GDM1 (cell line): ENCODE measurements at regions not wholly inside any gene's neighbourhood (a gene's known extent, or its start where the extent isn't known, plus 50 kb on each side); places are given as distances from the start of the nearest gene placed in this dataset.
"Not testable (repeated sequence)": the region's sequence is repeated elsewhere in the genome, so short reads cannot be mapped to it uniquely, and the experiment has no call there.

Source experiments
- DNase-seq: peaks from one replicate; lab custom pipeline; 2025; lab: John Stamatoyannopoulos, UW

DNA sequence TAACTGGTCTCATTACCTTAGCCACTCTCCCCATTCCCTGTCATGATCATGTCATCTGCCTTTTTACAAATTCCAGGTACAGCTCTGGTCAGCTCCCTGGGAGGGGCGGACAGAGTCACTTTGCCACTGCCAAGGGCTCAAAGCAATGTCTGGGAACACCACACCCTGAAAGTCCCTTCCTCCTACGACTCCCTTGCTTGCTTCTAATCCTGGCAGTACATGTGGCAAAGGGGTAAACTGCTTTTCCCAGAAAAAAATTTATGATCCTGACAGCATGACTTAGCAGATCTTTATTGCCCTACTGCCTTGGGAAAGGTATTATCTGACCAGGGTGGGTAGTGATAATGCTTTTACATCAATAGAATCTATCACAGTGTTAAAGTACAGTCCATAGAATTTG lies 376.0 kb upstream of the PDE3A start:
- no peak for DNase-seq

DNA sequence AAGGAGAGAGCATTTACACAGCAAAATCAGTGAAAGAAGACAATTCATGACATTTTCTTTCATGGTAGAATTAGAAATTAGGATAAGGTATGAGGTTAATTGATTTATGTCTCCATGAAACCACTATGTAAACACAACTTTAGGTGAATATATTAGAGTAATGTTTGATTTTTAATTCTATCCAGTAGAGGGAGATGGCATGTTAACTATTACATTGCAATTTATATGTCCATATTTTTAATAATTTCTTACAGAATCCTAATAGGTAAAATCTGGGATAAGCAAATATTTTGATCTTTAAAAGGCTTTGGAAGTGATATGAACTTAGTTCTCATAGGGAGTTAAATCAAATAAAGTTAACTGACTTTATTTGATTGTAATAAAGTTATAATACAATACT lies 373.4 kb upstream of the PDE3A start:
- no peak for DNase-seq

DNA sequence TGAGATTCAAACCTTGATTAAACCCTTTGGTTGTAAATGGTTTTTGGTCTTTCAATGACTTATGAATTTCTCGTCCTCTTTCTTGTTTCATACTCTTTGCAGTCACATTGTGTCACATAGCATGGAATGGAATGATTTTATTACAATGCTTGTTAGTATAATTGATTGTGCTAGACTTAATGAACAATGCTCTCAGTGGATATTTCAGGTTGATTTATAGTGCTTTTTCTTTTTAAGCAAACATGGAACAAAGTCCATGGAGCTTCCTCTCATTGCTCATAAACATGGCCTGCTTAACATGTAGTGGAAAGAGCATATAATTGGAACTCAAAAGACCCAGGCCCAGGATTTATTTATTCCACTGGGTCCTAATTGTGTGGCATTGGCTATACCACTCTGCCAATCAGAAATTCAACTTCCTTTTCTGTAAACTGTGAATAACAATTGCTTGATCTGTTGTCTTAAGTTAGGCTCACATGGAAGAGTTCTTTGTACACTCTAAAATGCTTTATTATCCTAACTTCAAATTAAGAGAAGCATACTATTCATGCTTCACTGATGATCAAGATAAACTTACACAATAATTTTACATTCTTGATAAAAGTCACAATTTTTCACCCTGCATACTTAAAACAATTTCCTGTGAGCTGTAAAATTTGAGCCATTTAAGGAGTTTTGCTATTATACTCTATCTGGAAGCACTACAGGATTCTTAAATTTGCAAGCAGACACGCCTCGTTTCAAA lies 370.5 kb upstream of the PDE3A start:
- DNase-seq: no peak

DNA sequence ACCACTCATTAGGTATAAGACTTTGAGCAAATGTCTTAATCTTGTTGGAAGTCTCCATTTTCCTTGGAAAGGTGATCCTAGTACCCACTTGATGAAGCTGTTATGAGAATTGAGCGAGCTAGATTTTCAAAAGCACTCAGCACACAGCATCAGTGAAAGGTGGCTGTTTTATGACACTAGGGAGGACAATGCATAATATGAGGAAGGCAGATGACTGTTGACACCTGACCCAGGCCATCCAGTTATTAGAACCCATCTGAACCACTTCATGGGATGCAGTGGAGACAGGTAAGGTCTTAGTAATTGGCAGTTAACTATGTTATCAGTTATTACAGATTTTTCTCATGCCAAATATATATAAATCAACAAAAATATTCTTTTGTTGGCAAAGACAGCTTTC lies 369.9 kb upstream of the PDE3A start:
- DNase-seq: no peak

DNA sequence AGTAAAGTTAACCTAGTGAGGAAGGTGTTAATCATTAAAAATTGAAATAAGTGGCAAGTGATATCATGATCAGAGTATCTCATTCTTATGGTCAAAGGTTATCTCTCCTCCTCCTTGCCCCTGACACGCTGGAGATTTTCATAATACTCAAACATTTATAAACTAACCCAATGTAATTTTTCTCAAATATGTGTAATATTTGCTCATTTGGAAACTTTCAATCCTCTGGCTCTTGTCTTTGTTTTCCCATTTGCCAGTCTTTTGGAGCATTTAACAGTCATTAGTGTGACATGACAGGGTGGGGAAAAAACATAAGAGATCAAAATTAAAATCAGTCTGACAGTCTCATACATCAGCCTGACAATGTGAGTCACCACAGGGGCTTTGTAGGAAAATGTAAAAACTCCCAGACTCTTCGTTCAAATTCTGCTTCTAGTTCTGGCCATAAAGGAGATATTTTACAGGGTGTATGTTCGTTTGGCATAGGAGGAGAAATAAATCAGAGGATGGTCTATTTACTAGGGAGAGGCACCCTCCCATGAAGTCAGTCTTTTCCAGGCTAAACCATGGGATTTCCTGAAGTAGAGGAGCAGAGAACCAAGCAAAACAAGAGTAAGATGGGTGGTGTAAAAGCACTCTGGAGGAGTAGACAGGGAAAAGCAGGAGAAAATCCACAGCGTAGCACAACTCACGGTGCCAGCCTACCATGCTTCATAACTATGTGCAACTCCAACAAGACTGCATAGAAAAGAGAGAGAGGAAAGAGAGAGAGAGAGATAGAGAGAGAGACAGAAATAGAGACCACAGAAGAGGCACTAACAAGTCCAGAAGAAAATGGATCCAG lies 369.2 kb upstream of the PDE3A start:
- DNase-seq: no peak

DNA sequence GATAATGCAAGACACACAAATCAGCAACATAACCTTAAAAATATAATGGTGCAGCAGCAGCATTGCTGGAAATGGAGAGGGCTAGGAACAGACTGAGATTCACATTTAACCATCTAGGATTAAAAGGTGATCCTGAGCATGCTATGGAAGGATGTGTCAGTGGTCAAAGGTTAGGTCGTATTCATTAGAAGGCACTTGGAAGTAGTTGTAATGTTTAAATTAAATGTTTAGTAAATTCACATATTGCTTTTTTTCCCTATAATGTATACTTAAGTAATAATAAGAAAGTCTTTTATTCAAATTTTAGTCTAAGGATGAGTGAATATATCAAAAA lies 368.6 kb upstream of the PDE3A start:
- no peak for DNase-seq

DNA sequence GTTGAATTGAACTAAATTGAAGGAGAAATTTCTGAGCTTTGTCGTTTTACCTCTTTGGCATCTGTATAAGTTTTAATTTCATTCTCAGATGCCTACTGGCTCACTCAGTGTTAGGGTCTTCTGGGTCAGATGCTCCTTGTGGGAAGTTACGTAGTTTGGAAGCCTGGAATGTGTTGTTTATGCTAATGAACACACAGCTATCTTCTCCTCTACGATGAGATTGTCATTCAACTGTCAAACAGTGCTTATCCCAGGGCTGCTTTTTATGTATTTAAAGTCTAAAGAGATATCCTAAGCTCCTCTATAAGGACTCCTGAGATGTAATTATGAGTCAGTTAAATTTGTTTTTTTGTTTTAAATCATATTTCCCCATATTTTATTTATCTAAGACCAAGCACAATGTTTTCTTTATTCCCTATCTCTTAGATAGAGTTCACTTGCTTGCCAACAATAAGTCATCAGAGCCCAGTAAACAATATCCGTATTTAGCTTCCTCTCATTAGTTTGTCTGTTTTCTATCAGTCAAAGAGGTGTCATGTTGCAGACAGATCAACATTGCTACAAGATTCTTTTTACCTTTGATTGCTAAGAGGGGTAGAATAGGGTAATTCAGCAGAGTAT lies 368.0 kb upstream of the PDE3A start:
- DNase-seq: no peak

DNA sequence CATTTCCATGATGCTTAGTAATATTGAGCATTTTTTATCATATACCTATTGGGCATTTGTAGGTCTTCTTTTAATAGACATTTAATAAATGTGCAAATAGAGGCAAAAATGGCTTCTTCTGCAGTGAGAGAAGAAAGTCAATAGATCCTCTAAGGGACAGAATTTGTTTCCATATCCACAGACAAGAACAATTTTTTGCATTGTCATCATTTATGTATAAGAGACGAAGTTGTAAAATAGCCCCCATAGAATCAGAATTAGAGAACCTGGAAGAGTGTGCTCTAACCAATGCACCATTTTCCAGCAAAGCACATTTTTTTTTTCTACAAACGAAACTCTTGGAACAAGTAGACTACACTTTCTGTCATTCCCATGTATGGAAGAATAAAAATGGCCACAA lies 365.1 kb upstream of the PDE3A start:
- DNase-seq: no peak

DNA sequence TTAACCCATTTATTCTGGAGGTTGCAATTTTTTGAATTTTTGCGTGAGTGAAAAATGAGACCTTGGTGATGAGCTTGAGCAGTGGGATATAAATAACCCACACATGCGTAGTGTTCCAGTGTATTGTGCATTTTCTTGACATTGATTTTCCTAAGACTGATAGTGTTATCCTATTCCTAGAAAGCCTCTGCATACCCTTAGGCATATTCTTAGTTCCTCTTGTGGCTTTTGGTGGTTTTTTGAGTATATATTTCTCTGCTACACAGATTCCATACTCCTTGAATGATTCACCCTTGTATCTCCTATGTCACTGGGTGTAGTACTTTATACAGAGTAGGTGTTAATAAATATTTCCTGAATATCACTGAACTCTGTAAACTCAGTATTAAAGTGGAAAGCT lies 363.4 kb upstream of the PDE3A start:
- no peak for DNase-seq

DNA sequence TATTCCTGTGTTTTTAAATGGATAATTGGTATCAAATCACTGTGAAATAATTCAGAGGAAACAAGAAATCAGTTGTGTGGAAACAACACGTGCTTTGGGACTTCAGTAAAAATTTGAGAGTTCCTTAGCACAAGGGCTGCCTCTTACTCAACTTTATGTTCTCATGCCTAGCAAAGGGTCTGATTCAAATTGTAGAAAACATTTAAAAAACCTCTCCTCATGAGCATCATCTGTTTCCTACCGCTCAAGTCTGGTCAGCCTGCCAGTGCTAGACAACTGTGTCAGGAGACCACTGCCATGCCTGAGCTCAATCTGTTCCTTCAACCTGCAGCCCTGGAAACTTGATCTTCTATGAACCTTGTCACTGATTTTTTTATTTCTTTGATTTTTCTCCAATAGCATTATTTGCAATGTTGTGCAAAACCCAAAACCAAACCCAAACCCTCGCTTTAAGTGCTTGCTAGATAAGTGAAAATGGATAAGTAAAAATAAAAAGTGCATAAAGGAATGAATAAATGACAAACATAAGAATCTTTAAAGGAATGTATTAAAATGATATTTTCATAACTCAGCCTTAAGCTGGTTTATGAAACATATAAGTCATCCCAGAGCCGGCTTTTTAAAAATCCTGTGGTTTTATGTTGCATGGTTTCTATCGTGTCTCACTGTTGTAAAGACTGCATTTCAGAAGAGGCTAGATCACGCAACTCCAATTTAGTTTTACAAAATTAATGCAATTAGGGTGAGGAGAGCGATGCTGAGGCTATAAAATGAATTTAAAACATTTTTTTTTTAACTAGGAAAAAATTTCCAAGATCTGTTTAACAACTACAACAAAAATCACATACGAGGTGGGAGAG lies 361.2 kb upstream of the PDE3A start:
- DNase-seq: no peak

DNA sequence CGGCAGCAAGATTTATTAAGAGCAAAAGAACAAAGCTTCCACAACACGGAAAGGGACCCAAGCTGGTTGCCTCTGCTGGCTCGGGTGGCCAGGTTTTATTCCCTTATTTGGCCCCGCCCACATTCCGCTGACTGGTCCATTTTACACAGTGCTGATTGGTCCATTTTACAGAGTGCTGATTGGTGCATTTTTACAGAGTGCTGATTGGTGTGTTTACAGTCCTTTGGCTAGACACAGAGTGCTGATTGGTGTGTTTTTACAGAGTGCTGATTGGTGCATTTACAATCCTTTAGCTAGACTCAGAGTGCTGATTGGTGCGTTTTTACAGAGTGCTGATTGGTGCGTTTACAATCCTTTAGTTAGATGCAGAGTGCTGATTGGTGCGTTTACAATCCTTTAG lies 358.4 kb upstream of the PDE3A start:
- DNase-seq: not testable (repeated sequence)

DNA sequence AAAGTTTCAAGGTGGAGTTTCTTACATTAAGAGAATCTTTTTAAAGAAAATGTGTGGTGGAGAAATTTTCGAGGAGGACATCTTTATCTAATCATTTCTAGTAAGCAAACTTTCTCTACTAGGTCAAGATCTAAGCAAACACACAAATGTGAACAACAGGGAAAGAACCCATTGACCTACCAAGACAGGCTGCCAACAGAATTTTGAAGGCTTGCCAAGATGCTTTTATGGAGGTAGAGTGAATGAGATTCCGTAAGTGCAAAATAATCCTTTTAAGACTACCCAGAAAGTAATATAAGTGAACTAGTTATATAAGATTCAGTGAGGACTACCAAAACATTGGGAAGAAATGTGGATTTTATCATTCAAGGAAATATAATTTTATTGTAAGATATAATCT lies 357.1 kb upstream of the PDE3A start:
- no peak for DNase-seq

DNA sequence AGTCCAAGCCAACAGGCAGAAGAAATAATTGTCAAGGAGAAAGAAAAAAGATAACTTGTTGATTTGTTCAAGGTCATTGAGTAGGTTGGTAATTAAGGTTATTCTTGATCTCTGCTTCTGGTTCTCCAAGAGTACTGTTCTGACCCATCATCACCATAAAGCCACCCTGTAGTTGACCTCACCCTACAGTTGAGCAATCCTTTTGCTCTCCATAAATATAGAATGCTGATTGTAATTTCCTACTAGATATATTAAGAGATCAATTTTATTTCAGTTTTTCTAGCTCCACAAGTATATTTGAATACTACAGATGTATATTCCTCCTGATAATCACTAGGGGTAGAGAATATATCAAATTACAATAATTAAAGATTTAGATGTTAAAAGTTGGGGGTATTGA lies 350.5 kb upstream of the PDE3A start:
- no peak for DNase-seq

DNA sequence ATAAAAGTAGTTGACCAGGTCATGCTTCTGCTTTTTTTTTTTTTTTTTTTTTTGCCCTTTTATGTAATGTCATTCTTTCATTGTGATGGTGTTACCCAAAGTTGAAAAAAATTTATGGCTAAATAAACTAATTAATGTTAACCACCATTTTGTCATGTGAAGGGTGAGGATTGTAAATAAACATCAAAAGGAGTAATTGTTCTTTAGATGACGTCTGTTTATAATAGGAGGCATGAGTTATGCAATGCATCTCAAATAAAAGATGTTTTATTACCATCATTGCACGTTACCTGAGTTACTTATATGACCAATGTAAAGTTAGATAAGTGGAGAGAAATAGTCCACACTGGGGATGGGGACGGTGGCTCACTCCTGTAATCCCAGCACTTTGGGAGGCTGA lies 349.9 kb upstream of the PDE3A start:
- DNase-seq: no peak

DNA sequence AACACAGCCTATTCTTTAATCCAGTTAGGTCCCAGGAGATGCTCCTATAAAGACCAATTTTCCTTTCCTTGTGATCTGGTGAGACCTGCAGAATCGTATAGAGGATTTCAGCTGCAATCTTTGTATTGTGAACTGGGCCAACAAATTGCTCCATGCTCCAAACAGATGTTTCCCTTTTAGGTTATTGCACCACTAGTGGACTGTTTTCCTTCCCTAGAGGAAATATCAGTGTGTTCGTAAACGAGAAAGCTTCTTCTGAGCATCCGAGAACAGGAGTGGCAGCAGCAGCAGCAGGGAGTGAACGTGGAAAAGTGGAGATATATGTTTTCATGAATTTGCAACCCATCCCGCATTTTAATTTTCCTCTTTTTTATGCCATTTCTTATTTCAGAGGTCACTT lies 344.1 kb upstream of the PDE3A start:
- no peak for DNase-seq

DNA sequence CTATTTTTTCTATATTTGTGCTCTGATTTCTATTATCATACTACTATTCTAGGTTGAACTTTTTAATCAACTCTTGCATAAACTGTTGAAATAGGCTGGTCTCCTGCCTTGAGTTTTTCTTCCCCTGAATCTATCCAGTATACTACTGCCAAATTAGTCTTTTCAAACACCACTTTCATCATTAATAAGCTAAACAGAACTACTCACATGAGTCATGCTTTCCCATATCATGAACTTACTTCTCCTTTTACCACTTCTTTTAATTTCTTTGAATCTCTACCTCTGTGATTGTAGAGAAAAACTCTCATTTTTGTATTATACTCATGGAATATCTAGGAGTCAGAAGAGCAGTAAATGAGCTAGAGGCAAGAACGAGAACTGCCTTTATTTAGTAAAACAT lies 340.3 kb upstream of the PDE3A start:
- no peak for DNase-seq

DNA sequence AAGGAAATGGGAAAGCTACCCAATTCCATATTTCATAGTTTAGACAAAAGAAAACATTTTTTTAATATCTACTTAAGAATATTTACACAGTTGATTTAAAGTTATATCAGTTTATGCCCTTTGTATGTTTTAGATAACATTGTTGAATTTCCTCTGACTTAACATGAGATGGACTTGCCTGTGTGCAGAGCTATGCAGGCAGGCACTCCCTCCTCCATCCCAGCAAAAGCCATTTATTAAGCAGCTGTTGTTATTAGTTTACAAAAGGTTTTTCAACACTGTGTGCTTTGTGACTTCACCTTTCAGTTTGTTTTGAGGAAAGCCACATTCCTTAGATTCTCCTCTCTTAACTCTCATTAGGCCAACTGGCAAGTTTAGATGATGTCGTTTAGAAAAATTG lies 337.5 kb upstream of the PDE3A start:
- DNase-seq: no peak

DNA sequence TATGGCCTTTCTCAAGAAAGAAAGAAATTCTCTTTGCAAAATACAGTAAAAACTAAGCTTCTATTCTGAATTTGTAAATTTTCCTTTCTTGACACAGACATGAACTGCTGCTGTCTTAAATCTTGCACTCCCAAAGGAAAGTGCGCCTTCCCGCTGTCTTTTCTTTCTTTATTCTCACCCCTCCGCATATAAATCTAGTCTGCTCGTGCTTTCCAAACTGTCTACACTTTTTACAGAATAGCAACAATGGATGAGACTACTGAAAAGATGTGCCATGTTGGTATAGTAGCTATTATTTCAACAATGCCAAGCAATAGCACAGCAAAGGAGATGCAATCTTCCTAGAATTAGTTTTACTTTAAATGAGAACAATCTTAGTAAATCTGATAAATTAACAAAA lies 328.8 kb upstream of the PDE3A start:
- DNase-seq: no peak

DNA sequence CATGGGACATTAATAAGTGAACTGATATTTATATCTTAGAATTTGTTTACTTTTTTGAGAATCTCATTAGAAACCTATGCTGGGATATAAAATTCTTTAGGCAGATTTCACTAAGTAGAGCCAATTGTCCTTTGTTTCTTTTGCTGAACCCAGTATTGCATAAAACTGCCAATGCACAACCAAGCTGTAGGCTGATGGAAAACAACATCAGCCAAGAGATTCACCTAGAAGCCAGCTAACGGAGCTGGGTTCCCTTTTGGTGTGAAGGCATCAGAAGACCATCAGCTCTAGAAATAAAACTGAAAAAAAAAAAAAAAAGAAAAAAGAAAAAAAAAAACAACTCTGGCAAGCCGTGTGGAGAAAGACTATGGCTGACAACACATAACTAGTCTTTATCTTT lies 328.2 kb upstream of the PDE3A start:
- DNase-seq: no peak

DNA sequence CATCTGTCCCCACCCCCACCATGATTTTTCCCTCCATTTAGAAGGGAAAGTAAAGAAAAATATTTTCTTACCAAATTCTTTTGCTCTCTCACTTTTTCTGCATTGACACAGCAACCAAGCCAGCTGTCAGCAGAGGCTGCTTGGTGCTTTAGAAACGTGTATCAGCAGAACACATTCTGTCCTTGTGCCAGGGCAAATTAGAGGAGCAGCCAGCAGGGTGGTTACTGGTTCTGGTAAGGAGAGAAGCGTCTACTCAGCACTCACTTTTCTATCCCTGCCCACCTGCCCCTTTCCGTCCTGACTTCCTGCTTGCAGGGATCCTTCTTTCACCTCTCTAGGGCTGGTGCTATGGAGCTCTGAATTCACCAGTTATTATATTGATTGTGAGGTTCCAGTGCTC lies 327.5 kb upstream of the PDE3A start:
- DNase-seq: no peak

DNA sequence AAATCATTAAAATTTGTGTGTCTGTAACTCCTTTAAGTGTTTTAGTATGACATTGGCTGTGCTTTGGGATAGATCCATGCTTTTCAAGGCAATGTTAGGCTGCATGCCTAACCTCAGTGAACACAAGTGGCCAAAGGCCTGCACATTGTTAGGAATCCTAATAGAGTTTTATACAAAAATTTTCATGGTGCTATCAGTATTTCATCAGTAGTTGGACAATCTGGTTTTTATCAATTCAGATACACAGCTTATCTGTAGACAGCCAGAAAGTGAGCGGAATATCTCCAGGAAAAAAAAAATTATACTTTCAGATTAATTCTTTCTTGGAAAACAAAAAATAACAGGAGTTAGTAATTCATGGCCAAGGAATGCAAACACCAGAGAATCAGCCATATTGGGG lies 324.0 kb upstream of the PDE3A start:
- DNase-seq: no peak

DNA sequence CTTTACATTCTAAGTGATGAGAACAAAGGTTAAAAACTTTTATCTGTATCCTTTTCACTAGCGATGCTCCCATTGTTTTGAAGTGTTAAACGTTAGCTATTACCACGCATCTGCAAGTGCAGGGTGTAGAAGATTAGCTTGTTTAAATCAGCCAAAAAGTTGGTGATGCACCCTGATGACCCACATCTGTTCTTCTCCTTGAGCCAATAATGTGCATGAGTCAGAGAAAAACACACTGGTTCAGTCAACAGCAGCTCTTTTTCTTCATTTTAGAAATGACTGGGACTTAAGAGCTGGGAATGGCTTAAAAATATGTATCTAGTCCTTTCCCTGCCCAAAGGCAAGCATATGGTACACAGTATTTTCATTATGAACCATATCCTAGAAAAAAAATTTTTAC lies 323.5 kb upstream of the PDE3A start:
- DNase-seq: no peak
